CD4-positive, alpha-beta T cell treated with Interleukin-21 for 1 hour (primary cell): ENCODE measurements at regions not wholly inside any gene's neighbourhood (a gene's known extent, or its start where the extent isn't known, plus 50 kb on each side); places are given as distances from the start of the nearest gene placed in this dataset.

Experiments used
- DNase-seq: peaks from one replicate; pipeline ENCODE4 v3.0.0-alpha.2; 2020

- DNase-seq = no peak
Measured at GRCh38 chr11:87405356-87405755, 367.6 kb downstream of the TMEM135 start.

- no peak for DNase-seq
Measured at GRCh38 chr11:87401653-87402052, 363.9 kb downstream of the TMEM135 start.

DNA sequence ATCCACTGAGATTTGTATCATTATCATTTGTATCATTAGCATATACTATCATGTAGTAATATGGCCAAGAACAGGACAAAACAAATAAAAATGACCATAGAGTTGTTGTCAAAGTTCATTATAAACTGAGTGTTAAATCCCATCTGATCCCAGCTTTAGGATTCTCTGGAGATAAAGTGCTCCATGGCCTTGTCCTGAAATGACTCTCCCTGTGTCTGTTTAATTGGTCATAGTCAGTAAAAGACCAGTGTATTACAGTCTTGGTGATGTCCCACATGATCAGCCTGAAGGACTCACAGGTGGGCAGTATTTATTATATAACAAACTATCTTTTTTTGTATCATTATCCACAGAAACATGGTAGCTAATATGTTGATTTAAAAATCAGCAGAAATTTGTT, 361.6 kb downstream of the TMEM135 start:
- DNase-seq = no peak

DNA sequence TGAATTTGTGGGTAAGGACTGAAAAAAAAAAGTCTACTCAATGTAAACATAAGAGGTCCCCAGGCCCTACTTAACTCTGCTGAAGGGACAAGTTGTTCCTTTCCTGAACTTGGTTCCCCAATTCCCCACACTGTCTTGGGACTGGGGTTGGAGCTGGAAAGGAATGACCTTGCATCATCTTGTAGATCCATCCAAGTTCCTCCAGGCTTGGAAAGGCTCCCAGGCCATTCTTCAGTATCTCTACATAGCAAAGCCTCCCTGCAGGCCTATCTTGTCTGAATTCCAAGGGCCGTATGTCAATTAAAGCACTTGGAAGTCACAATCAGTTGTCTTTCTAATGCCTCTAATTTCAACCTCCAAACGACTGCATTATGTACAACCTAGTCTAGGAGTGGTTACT, 361.2 kb downstream of the TMEM135 start:
- DNase-seq = no peak

DNA sequence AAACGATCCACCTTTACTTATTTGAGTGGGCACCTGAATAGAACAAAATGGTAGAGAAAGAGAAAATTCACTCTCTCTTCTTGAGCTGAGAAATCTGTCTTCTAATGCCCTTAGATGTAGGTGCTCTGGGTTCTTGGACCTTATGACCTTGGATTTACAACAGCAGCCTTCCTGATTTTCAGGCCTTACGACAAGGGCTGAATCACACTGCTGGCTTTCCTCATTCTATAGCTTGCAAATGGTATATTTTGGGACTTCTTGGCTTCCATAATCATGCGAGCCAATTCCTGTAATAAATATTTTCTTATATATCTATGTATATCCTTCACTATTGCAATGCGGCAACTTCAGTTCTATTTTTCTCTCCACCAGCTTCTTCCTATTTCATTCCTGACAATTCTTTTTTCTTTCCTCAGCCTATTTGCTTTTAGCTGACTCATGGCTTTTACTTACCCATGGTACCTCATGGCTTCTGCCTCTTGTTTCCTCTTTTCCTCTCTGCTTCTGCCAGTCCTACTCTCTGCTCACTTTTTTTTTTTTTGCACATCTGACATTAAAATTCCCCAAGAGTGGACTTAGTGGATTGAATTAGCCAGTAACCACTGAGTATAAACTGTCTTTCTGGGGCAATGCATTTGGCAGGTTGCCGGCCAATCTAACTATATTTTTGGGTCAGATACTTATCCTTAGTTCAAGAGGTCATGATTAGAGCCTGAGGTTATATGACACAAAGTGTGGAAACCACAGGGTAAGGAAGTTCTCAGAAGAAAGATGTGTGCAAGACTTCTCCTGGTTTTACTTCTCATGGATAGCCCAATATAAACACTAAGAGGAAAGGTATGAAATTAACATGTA, 359.5 kb downstream of the TMEM135 start:
- no peak for DNase-seq

DNA sequence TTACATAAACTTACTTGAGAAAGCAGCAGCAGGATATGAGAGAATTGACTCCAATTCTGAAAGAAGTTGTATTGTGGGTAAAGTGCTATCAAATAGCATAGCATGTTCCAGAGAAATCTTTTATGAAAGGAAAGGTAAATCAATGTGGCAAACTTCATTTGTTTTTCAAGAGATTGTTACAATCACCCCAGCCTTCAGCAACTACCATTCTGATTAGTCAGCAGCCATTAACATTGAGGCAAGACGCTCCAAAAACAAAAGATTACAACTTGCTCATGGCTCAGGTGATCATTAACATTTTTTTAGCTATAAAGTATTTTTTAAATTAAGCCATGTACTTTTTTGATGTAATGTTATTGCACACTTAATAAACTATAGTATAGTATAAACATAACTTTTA, 357.2 kb downstream of the TMEM135 start:
- no peak for DNase-seq

- DNase-seq = no peak
Measured at GRCh38 chr11:87392665-87393064, 354.9 kb downstream of the TMEM135 start.

DNA sequence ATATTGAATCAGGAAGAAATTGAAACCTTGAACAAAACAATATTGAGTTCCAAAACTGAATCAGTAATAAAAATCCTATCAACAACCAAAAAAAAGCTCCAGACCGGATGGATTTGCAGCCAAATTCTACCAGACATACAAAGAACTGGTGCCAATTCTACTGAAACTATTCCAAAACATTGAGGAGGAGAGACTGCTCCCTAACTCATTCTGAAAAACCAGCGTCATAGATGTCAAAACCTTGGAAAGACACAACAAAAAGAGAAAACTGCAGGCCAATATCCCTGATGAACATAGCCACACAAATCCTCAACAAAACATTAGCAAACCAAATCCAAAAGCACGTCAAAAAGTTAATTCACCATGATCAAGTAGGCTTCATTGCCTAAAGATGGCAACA, 353.8 kb downstream of the TMEM135 start:
- no peak for DNase-seq

DNA sequence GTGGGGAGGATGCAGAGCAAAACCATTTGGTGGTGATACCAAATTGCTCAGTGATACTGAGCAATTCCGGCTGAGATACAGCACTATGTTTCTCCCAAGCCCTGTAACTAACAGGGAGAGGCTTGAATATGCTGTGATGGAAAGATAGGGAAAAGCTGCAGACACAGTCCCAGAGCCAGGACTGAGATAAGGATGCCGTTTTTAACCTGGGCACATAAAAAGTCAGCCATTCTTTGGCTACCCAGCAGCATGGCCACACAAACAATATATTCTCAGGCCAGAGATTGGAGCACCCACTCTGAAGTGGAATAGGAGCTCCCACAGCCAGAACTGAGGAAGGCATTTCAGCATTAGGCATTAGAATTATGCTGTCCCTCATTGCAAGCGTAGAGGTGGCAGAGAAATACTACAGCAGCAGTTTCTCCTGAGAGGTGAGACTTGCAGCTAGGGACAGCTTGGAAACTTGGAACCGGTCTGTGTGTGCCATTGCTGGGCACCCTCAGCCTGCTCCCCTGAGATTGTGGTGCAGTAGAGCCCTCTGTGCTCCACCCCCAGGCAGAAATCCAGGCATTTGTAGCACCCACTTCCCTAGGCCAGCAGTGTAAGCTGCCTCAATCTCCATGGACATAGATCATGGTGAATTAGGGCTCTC, 346.5 kb downstream of the TMEM135 start:
- no peak for DNase-seq

DNA sequence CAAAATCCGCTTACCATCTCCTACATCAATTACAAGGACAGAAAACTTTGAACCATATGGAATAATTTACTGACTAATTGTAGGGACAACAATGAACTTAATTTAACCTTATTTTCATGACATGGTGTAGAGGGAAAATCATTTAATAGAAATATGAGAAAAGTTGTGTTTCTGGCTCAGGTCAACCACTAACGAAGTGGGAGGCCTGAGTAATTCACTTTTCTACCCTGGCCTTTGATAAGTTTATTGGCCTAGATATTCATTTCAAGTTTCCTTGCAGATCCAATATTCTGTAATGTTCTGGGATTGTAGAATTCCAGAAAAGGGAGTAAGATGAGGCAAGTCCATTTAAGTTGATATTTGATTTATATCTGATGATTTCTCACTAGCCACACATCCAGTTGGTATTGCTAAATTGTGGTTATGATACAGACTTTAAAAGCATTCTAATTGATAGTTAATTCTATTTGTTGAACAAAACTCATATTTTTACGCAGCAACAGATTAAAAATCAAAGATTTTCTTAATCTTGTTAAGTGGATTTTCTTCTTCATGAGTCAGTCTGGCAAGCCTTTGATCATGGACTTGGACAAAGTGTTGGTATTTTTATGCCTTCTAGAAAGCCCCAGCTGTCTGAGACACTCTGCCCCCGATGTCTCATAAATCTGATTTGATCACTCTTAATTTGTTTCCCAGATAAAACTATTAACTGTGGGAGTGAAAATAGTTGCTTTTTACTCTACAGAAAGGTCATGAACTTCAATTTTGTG, 336.5 kb downstream of the TMEM135 start:
- no peak for DNase-seq
